ENCODE measurements at regions not wholly inside any gene's neighbourhood (a gene's known extent, or its start where the extent isn't known, plus 50 kb on each side); places are given as distances from the start of the nearest gene placed in this dataset.

DNA sequence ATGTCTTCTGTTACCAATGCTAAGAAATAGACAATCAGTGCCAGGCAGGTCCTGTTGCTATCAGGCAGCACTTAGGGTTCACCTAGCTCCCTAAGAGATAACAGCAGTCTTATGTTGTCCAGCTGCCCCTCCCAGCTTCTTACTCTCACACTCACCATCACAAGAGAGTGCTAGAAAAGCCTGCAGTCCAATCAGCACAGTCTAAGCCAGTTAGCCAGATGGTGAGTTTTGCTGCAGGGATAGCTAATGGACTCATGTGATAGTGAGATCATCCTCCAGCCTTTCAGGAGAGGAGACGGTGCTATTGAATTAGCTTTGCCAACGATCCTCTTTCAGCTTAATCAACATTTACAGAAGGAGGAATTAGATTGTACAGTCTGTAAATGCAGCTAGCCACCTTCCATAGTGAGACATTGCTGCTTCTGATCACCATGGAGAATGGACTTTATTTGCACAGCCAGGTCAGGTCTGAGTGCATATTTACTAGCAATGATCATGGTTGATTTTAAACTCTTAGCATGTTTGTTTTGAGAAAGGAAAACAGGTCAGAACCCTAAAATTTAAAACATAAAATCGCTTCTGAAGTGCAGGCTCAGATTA, 438.3 kb downstream of the CENPC start:
- intact Hi-C loops (cut with DNase I), result no loop called here
- 20 to 47% methylated on average over 3 of the region's 3 CpGs for WGBS, 2 donors
- Histone ChIP-seq H3K27me3 (no peaks in the 10 kb centered on the region), H3K9me3 (no peaks in the 10 kb centered on the region), H3K27ac (no peak overlapping the region), H3K4me3 (no peak overlapping the region), H3K36me3 (no peaks in the 10 kb centered on the region), H3K4me1 (no peaks in the 10 kb centered on the region)
- no peak for DNase-seq
- TF ChIP-seq POLR2A (IDR thresholded peaks at IDR 0.05), result no peak
- TF ChIP-seq POLR2AphosphoS5 (IDR thresholded peaks at IDR 0.05), result no peak
- TF ChIP-seq, protein P1, sequence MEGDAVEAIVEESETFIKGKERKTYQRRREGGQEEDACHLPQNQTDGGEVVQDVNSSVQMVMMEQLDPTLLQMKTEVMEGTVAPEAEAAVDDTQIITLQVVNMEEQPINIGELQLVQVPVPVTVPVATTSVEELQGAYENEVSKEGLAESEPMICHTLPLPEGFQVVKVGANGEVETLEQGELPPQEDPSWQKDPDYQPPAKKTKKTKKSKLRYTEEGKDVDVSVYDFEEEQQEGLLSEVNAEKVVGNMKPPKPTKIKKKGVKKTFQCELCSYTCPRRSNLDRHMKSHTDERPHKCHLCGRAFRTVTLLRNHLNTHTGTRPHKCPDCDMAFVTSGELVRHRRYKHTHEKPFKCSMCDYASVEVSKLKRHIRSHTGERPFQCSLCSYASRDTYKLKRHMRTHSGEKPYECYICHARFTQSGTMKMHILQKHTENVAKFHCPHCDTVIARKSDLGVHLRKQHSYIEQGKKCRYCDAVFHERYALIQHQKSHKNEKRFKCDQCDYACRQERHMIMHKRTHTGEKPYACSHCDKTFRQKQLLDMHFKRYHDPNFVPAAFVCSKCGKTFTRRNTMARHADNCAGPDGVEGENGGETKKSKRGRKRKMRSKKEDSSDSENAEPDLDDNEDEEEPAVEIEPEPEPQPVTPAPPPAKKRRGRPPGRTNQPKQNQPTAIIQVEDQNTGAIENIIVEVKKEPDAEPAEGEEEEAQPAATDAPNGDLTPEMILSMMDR (IDR thresholded peaks at IDR 0.05), result no peak
- TF ChIP-seq EP300 (IDR thresholded peaks at IDR 0.05), result no peak

DNA sequence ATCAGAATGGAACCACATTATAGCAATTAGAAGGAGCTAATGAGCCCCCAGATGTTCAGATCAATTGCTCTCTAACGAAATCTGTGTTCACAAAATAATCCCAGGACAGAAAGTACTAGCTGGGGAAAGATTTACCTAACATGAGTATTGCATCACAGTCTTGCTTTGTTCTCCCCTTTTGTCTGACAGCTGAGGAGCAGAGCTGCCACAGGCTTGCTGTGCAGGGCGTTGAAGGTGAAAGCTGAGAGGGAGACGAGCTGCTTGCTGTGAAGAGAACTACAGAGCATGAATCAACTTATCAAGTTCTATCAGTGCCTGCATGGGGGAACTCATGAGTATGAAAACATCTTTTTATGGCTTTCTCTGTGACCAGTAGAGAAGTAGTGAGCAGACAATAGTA, 441.2 kb downstream of the CENPC start:
- intact Hi-C loops (cut with DNase I), result no loop called here
- no peak overlapping the region for H3K27ac ChIP-seq

DNA sequence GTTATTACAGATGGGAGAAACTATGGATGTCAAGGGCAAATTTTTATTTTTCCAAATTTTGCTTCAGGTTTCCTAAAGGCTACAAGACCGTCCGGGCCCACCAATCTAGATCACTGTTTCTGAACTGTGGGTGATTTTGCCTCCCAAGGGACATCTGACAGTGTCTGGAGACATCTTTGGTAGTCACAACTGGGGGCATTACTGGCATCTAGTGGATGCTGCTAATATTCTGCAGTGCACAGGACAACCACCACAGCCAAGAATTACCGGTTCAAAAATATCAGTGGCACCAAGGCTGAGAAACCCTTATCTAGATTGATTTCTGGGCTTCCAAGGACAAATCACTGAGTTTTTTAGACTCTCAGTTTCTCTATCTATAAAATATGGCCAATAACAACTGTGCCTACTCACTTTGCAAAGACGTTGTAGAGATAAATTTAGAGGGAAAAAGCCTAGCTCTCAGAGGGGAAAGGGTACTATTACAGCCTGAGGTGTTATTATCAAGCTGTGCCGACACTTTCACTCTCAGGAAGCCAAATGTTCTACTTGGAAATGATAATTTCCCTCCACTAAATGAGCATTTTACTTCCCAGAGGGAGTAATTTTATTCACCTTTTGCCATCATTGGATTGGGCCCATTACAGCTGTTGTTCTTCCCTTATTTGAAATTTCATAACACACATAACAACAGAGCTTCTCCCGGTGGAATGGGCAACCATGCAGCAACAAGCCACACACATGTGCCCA, 442.1 kb downstream of the CENPC start:
- H3K27me3 ChIP-seq, result no peaks in the 10 kb centered on the region
- no peak overlapping the region for H3K27ac ChIP-seq
- no peaks in the 10 kb centered on the region for H3K36me3 ChIP-seq
- 77 to 81% methylated on average over 6 of the region's 6 CpGs for WGBS, 2 donors
- intact Hi-C loops (cut with DNase I), result no loop called here
- peaks cover 0 to 7% (median 0%) of the 10 kb centered on the region in 4 donors for H3K4me1 ChIP-seq
- no peak for DNase-seq
- H3K9me3 ChIP-seq, result no peaks in the 10 kb centered on the region
- no peak for TF ChIP-seq POLR2A (IDR thresholded peaks at IDR 0.05)
- no peak overlapping the region for H3K4me3 ChIP-seq

More for the DNA sequence above, 441.2 kb downstream of the CENPC start:
- WGBS, 2 donors, result 46 to 63% methylated on average over 3 of the region's 3 CpGs
- H3K27me3 ChIP-seq, result no peaks in the 10 kb centered on the region
- H3K36me3 ChIP-seq, result no peaks in the 10 kb centered on the region
- no peak overlapping the region for H3K4me3 ChIP-seq
- no peak for TF ChIP-seq EP300 (IDR thresholded peaks at IDR 0.05)
- TF ChIP-seq, protein P1 (IDR thresholded peaks at IDR 0.05), result no peak
- no peak for TF ChIP-seq POLR2AphosphoS5 (IDR thresholded peaks at IDR 0.05)
- TF ChIP-seq POLR2A (IDR thresholded peaks at IDR 0.05), result no peak
- H3K4me1 ChIP-seq, result peaks cover 0 to 7% (median 0%) of the 10 kb centered on the region in 4 donors
- DNase-seq, result no peak
- H3K9me3 ChIP-seq, result no peaks in the 10 kb centered on the region

DNA sequence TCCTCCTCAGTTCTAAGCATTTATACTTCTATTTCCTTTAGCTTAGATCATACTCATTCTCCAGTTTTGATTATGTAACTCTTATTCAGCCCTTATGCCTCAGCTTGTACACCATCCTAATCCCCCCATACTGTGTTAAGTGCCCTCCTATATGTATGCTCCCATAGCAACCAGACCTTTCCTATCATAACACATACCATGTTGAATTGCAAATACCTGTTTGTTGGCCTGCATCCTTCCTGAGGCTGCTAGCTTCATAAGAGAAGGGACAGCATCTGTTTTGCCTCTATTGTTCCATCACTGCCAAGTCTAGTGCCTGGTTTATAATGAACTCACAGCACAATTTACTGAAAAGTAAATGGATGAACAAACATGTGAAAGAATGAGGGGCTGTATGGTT, 443.7 kb downstream of the CENPC start:
- DNase-seq, result no peak
- no peak for TF ChIP-seq EP300 (IDR thresholded peaks at IDR 0.05)
- TF ChIP-seq POLR2AphosphoS5 (IDR thresholded peaks at IDR 0.05), result no peak
- TF ChIP-seq, protein P1 (IDR thresholded peaks at IDR 0.05), result no peak
- no peak for TF ChIP-seq POLR2A (IDR thresholded peaks at IDR 0.05)
- Histone ChIP-seq H3K9me3 (no peaks in the 10 kb centered on the region), H3K4me3 (no peak overlapping the region), H3K4me1 (peaks cover 0 to 7% (median 0%) of the 10 kb centered on the region in 4 donors), H3K27ac (no peak overlapping the region), H3K36me3 (no peaks in the 10 kb centered on the region), H3K27me3 (no peaks in the 10 kb centered on the region)
- intact Hi-C loops (cut with DNase I), result no loop called here

DNA sequence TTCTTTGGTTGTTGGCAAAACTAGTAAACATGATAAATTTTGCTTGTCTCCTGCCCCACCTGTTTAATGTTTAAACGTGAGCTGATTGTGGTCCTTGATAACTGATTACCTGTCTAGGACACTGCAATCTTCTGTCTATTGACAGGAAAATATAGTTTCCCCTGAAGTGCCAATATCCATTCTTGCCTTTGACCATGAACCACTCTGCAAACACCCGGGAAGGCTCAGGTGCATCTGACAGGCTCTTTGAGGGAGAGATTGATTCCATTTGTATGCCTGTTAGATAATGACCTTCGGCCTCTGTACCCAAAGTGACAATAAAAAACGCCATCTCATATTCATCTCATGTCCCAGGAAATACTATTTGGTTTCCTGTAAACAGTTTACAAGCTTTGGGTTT, 453.0 kb downstream of the CENPC start:
- 12 to 49% methylated on average over 4 of the region's 4 CpGs for WGBS, 2 donors
- Histone ChIP-seq H3K27me3 (no peaks in the 10 kb centered on the region), H3K36me3 (no peaks in the 10 kb centered on the region), H3K4me3 (no peak overlapping the region), H3K4me1 (no peaks in the 10 kb centered on the region), H3K27ac (no peak overlapping the region), H3K9me3 (no peaks in the 10 kb centered on the region)
- intact Hi-C loops (cut with DNase I), result no loop called here
- no peak for TF ChIP-seq EP300 (IDR thresholded peaks at IDR 0.05)
- TF ChIP-seq POLR2AphosphoS5 (IDR thresholded peaks at IDR 0.05), result no peak
- no peak for TF ChIP-seq POLR2A (IDR thresholded peaks at IDR 0.05)
- TF ChIP-seq, protein P1 (IDR thresholded peaks at IDR 0.05), result no peak
- no peak for DNase-seq
